HG02642 (cell line): ENCODE measurements at regions not wholly inside any gene's neighbourhood (a gene's known extent, or its start where the extent isn't known, plus 50 kb on each side); places are given as distances from the start of the nearest gene placed in this dataset.
"Not testable (repeated sequence)": the region's sequence is repeated elsewhere in the genome, so short reads cannot be mapped to it uniquely, and the experiment has no call there.

Source experiments
- ATAC-seq: cut with Tn5 transposase; IDR thresholded peaks from one replicate; pipeline ENCODE4 v1.9.1; 2021; ENCODE audit warnings: mild to moderate bottlenecking; ENCODE audit not compliant: unreplicated experiment, poor library complexity

DNA sequence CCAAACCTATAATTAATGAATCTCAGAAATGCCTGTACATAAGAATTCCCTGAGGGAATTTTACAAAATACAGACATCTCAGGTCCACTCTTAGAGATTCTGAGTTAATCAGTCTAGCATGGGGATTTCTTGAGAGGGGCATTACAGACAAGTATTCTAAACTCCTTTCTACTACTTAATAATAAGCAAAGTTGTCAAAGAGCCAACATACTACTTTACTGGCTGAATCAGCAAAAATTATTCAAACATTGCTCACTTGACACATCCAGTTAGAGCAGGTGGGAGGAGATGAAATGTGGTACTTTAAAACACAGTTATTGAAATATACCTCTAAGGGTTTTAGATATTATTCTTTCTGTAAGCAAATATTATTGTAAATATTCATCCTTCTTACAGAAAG lies 1164.7 kb downstream of the CDY2B start:
- ATAC-seq: no peak

DNA sequence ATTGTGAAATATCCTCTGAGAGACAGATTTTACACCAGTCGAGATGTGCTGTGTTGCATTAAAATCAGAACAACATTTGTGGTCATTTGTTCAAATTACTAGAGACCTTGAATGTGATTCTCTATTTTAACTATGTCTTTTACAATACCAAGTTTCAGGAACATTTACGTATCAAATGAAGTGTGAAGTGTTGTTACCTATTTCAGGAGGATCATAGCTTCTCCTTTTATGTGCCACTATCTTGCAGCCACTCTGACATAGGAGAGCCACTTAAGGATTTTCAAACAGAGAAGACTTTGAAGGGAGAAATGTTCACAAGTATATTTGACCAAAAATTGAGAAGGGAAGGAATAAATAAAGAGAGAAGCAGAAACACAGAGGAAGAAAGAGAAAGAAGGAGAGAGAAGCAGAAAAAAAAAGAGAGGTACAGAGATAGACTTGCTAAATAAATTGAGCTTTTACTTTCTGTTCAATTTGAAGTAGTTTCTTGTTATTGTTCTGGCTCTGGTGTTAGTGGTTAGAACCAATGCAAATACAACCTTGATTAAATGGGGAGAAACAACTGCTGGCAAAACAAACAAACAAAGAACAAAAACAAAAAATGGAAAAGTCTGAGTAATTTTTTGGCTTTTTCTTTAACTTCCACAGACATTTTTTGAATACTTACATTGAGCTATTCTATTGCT lies 1206.8 kb downstream of the CDY2B start:
- no peak for ATAC-seq

DNA sequence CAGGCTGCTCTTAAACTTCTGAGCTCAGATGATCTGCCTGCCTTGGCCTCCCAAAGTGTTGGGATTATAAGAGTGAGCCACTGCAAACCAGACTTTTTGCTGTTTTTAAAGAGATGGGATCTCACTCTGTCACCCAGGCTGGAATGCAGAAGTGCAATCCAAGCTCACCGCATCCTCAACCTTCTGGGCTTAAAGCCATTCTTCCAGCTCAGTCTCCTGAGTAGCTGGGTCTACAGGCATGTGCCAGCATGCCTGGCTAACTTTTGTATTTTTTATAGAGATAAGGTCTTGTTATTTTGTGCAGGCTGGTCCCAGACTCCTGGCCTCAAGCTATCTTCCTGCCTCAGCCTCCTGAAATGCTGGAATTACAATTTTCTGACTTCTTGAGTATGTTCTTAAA lies 1211.6 kb downstream of the CDY2B start:
- ATAC-seq: no peak

DNA sequence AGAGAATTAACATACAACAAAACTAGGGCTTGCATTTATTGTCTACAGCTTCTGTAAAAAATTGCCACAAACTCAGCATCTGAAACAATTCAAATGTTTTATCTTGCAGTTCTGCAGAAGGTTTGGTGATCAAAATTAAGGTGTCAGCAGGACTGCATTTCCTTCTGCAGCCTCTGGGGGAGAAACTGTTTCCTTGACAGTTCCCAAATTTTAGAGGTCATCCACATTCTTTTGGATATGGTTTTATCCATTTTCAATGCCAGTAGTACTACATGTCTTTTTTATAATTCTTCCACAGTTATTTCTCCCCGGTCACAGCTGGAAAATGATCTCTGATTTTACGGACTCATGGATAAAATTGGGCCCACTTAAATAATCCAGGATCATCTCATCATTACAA lies 1217.3 kb downstream of the CDY2B start:
- ATAC-seq: no peak

DNA sequence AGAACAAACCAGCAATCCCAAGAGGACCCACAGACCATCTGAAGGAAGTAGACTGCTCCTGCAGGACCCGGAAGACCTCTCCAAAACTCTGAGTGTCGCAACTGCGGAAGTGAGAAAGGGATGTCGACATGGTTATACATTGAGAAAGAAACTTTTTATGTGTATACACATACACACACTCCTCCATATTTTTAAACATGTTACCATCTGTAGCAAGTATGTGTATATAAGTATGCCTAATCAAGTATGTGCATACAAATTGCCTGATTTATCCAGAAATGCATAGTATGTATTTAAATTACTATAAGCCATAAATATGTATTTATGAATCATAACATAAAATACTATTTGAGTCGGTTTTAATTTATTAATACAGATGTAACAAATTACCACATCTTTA lies 1220.7 kb downstream of the CDY2B start:
- ATAC-seq: no peak

DNA sequence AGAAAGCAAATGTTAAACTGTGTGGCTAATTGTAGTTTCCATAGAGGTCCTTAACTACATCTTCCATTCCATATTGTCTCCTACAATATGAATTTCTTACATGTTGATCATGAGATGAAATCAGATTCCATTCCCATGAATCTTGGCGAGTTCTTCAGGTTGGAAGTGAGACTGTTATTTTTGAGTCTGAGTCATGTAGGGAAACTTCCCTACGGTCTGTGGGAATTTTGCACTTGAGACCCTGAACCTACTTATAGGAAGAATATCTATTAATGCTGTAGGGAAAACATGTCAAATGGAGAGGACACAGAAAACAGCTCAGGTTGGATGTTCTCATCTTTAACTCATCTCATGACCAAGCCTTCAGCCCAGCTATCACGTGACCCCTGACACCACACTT lies 1226.0 kb downstream of the CDY2B start:
- ATAC-seq: no peak

DNA sequence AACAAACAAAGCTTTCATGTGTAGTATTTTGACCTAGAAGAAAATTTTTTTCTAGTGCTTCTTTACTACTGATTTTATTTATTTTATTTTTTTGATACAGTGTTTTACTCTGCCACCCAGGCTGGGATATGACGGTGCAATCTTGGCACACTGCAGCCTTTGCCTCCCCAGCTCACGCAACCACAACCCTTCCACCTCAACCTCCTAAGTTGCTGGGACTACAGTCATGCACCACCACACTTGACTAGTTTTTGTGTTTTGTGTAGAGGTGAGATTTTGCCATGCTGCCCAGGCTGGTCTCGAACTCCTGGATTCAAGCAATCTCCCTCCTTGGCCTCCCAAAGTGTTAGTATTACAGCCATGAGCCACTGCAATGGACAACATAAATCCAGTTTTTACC lies 1234.0 kb downstream of the CDY2B start:
- no peak for ATAC-seq

DNA sequence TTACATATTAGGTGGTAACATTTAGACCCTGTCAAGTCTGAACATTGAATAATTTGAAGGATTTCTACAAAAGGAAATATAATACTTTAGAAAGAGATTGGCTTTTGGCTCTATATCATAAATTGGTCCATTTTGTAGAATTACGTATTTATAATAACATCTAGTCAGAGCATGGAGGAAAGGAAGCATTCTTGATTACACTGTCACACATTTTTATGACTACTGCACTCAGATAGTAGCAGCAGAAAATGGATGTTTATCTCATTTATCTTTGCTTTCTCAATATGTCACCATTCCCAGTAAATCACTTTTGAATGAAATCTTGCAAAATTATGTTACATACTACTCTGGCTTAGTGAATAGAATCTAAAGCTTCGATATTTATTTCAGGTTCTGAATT lies 1234.6 kb downstream of the CDY2B start:
- no peak for ATAC-seq

DNA sequence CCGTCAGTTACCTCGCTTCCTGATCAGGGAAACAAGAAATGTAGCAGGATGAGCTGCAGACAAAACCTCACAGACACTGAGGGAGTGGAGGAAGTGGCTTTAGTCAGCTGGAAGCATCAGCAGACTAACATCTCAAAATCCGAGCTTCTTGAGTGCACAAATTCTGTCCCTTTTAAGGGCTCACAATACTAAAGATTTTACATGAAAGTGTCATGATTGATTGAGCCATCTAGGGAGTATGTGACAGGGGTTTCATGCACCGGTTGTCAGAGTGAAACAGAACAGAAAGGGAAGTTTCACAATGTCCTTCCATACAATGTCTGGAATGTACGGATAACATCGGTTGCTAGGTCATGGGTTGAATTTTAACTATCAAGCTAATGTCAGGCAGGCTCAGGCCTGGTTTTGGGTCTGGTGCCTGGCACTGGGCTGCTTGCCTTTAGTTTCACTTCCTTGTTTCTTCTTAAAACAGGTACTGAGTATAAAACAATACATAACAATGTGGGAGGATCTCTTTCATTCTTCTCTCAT lies 1235.7 kb downstream of the CDY2B start:
- peak; percentile 59 for ATAC-seq

DNA sequence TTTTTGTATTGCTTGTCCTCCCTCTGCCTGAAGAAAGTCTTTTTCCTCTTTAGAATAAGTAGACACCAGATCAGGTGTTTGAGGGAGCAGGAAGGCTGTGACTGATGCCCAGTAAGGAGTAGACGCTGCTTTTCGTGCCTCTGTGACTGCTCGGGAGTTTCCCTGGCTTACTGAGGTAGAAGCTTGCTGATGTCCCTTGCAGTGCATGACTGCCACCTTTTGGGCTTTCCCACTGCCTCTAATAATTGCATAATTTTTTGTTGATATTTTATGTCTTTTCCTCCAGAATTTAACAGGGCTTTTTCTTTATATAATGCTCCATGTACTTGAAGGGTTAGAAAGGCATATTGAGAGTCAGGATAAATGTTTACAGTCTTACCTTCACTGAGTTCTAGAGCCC lies 1240.2 kb downstream of the CDY2B start:
- peak; percentile 43 for ATAC-seq

DNA sequence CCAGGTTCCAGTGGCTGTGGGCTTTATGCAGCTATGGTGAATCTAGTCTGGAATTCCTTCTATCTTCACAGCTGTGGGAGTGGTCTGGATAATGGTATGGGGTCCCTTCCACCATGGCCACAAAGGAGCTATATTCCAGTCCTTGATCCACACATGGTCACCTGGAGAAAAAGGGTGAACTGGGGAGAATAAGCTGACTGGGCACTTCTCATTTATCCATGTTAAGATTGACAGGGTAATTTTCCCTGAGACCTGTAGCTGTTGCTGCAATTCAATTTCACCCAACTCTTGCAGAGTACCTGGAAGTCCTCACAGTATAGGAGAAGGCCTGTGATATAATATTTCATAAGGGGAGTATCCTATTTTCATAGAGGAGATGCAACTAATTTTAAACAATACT lies 1241.3 kb downstream of the CDY2B start:
- not testable (repeated sequence) for ATAC-seq

DNA sequence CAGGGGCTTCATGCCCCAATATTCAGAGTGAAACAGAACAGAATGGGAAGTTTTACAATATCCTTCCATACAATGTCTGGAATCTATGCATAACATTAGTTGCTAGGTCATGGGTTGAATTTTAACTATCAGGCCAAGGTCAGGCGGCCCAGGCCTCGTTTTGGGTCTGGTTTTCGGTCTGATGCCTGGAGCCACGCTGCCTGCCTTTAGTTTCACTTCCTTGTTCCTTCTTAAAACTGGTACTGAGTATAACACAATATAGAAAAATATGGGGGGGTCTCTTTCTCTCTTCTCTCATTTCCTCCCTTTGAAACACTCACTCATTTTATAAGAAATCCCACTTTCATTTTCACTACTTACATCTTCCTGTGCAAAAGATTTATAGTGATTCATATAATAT lies 1243.8 kb downstream of the CDY2B start:
- peak; percentile 98 for ATAC-seq

DNA sequence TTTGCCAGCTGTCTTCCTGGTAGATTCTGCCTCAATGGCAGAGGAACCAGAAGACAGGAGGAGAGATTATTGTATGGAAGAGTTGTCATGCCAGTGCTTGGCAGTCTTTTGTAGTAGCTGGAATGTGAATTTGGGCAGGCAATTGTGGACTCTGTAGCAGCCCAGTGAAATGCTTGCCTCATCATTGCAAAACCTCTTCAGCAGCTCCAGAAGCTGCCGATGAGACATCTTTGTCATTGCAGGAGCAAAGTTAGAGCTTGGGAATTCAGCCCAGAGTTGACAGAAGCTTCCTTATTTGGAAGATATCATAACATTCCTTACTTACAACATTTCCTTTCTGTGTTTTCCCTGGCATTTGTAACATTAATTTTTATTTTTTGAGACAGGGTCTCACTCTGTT lies 1250.9 kb downstream of the CDY2B start:
- ATAC-seq: no peak

DNA sequence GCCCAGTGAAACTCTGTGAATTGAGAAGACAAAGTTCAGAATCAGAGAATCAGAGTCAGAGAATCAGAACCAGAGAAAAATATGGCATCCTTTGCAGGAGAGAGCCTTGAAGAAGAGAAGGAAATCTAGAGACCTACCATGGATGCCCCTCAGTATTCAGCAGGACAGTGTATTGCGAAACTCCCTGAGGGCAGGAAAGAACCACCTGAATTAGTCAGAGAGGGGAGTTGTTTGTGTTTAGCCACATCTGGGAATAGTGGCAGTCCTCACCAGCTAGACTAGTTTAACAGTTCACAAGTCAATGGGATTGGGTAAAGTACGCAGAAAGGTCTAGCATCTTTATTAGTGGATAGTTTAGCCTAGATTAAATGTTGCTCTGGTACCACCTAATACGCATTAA lies 1252.9 kb downstream of the CDY2B start:
- ATAC-seq: no peak

DNA sequence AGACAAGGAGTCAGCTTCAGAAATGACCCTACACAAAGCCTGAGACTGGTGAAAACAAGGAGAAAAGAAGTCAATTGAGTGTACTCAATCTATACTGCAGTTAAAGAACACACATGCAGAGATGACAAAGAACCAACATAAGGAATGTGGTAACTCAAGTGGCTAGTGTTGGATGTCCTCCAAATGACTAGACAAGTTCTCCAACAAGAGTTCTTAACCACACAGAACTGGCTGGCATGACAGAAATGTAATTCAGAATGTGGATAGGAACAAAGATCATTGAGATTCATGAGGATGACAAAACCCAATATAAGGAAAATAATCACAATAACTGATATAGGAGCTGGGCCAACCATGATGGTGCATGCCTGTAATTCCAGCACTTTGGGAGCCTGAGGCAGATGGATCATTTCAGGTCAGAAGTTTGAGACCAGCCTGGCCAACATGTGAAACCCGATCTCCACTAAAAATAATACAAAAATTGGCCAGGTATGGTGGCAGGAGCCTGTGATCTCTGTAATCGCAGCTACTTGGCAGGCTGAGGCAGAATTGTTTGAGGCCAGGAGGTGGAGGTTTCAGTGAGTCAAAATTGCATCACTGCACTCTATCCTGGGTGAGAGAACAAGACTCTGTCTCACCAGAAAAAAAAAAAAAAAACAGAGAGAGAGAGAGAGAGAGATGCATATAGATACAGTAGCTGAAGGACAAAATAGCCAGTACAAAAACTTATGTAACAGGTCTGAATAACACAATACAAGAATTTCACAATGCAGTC lies 1263.6 kb downstream of the CDY2B start:
- ATAC-seq: no peak

DNA sequence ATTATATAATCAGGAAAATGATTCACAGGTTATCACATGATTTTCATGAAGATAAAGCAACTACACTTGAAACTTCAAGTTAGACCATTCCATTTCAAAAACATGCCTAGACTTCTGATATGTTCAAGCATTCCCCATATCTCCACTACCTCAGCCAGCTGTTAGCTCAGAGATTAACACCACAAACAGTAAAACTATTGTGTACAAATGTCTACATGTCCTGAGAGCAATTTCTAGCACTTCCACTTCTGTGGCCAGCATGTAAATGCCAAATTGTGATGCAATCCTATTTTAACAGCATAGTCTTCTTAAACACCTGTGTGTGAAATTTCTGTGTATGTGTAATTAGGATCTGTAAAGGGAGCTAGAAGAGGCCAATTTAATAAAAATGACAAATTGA lies 1271.3 kb downstream of the CDY2B start:
- no peak for ATAC-seq

DNA sequence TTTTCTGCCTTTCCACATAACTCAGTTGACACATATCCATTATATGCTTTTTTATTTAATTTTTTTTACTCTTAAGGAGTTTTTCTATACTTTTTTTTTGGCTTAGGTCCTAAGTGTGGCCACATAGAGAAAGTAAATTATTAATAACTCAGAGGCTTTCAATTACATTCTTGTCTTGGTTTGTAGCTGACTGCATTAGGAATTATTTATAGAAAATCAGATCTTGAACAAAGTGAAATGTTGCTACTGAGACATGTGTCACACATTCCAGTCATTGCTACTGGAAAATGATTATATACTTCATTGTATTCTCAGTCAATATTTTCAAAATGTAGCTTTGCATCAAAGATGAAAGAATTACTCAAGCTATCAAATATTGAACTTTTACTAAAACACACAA lies 1277.9 kb downstream of the CDY2B start:
- ATAC-seq: no peak

DNA sequence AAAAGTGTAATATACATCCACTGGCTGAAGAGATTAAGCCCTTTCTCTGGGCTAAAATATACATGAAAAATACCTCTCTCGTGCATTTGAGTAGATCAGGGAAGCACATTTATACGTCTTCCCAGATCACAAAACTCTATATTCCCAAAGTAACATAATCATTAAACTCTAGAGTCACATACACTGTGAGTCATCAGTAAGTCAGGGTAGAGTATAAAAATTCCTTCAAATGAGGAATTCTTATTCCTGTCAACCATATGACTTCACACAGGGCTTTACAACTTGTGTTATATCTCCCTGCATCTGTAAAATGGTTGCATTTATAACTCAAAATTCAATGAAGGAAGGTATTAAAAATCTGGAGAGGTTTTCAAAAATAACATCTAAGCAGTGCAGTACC lies 1278.4 kb downstream of the CDY2B start:
- ATAC-seq: no peak

DNA sequence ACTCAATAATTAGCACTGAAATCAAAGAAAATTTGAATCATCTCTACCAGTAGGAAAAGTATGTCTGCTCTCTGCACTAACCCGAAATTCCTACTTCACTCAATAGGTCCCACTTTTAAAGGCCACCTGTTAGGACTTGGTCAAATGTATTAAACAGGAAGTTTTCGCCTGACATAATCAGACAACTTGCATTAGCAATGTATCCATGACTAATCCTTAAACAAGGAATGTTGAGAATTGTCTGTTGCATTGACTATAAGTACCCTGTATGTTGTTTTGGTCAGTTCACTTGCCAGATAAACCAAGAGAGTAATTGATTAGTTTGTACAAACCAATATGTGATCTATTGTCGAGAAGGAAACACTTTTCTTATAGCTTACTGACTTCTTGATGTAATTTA lies 1308.0 kb downstream of the CDY2B start:
- ATAC-seq: no peak

DNA sequence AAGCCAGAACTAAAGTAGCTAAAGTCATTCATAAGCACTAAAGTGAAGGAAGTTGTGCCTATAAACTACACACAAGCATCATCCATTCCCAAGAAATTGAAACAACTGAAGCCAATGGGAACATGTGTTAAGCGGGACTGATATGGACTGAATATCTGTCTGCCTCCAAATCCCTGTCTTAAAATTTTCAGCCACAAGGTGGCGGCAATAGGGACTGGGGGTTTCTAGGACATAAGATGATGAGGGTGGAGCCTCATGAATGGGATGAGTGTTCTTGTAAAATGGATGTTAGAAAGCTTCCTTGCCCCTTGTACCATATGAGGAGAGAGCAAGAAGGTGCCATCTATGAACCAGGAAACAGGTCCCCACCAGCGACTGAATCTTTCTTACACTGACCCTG lies 1317.5 kb downstream of the CDY2B start:
- ATAC-seq: peak; percentile 63

DNA sequence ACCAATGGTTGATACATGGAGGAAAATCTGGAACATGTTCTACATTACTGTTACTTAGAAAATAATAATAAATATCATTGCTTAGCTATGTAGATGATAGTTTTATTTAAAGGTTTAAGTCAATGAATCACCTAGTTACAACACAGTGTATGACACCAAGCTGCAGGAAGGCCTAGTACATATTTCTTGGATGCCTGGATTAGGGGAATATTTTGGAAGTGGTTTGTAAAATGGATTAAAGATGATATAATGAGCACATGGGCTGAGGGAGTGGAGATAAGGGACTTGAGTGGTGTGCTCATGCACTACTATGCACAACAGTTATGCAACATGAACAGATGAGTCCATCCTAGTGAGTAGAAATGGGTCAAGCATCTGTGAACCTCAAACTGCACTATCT lies 1358.0 kb downstream of the CDY2B start:
- no peak for ATAC-seq

DNA sequence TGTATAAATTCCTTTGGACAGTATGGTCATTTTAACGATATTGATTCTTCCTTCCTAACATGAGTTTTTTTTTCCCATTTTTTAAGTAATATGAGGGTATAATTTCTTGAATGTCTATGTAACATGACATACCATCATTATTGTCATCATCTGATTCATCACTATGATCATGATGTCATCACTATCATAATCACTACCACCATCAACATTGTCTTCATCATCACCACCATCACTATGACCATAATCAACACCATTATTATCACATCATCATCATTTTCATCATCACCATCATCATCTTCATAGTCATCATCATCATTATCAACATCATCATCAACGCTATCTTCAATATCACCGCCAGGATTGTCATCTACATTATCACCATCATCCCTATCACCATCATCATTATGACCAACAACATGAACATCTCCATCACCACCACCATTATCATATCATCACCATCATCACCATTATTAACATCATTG lies 1377.2 kb downstream of the CDY2B start:
- ATAC-seq: no peak
